Kidney tubule cell (primary cell): ENCODE measurements at regions not wholly inside any gene's neighbourhood (a gene's known extent, or its start where the extent isn't known, plus 50 kb on each side); places are given as distances from the start of the nearest gene placed in this dataset.
"Not testable (repeated sequence)": the region's sequence is repeated elsewhere in the genome, so short reads cannot be mapped to it uniquely, and the experiment has no call there.

Experiments
- DNase-seq: peaks from one replicate; pipeline ENCODE4 v3.0.0-alpha.2; 2018; ENCODE audit warnings: low spot score

- DNase-seq = peak; percentile 53
Measured at GRCh38 chr9:6104406-6104805, 89.0 kb upstream of the RANBP6 start.

- DNase-seq = peak; percentile 76
Measured at GRCh38 chr9:6103911-6104310, 88.5 kb upstream of the RANBP6 start.

GRCh38 chr9:6102336-6102987, 87.0 kb upstream of the RANBP6 start:
- peak; percentile 98 for DNase-seq

GRCh38 chr9:6101725-6102124, 86.3 kb upstream of the RANBP6 start:
- not testable (repeated sequence) for DNase-seq

- not testable (repeated sequence) for DNase-seq
Measured at GRCh38 chr9:6099346-6099745, 83.9 kb upstream of the RANBP6 start.

GRCh38 chr9:6098431-6098830, 83.0 kb upstream of the RANBP6 start:
- DNase-seq = peak; percentile 28

- DNase-seq = peak; percentile 99
Measured at GRCh38 chr9:6096821-6097220, 81.4 kb upstream of the RANBP6 start.

- peak; percentile 35 for DNase-seq
Measured at GRCh38 chr9:6090277-6091210, 75.1 kb upstream of the RANBP6 start.

- DNase-seq = no peak
Measured at GRCh38 chr9:6089300-6089699, 73.9 kb upstream of the RANBP6 start.

- peak; percentile 74 for DNase-seq
Measured at GRCh38 chr9:6086006-6086655, 70.7 kb upstream of the RANBP6 start.

- DNase-seq = peak; percentile 94
Measured at GRCh38 chr9:6080154-6080716, 64.8 kb upstream of the RANBP6 start.

- DNase-seq = no peak
Measured at GRCh38 chr9:6079386-6079785, 64.0 kb upstream of the RANBP6 start.

- DNase-seq = no peak
Measured at GRCh38 chr9:6078382-6079105, 63.1 kb upstream of the RANBP6 start.

GRCh38 chr9:6076851-6077250, 61.4 kb upstream of the RANBP6 start:
- DNase-seq = no peak

- DNase-seq = no peak
Measured at GRCh38 chr9:6073731-6074130, 58.3 kb upstream of the RANBP6 start.

- DNase-seq = no peak
Measured at GRCh38 chr9:6072865-6073264, 57.4 kb upstream of the RANBP6 start.

- no peak for DNase-seq
Measured at GRCh38 chr9:6072453-6072852, 57.0 kb upstream of the RANBP6 start.

- DNase-seq = peak; percentile 52
Measured at GRCh38 chr9:6068983-6069382, 53.6 kb upstream of the RANBP6 start.

GRCh38 chr9:6067426-6067825, 52.0 kb upstream of the RANBP6 start:
- DNase-seq = no peak
